HG02938 (cell line): ENCODE measurements at regions not wholly inside any gene's neighbourhood (a gene's known extent, or its start where the extent isn't known, plus 50 kb on each side); places are given as distances from the start of the nearest gene placed in this dataset.

Experiments
- ATAC-seq: cut with Tn5 transposase; IDR thresholded peaks from one replicate; pipeline ENCODE4 v1.9.1; 2021; ENCODE audit warnings: mild to moderate bottlenecking, moderate library complexity; ENCODE audit not compliant: unreplicated experiment

DNA sequence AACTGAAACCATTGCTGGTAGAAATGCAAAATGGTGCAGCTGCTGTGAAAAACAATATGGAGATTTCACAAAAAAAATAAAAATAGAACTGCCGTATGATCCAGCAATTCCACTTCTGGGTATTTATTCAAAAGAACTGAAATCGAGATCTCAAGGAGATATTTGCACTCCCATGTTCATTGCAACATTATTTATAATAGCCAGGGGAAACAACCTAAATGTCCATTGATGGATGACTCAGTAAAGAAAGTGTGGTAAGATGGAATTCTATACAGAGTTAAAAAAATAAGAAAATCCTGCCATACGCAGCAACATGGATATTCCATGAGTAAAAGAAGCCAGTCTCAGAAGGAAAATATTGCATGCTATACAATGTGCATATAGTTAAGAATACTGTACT, 290.6 kb upstream of the GHITM start:
- no peak for ATAC-seq

- ATAC-seq: no peak
Observed at GRCh38 chr10:83849150-83849549, 290.2 kb upstream of the GHITM start.

GRCh38 chr10:83852146-83852545, 287.2 kb upstream of the GHITM start:
- no peak for ATAC-seq

DNA sequence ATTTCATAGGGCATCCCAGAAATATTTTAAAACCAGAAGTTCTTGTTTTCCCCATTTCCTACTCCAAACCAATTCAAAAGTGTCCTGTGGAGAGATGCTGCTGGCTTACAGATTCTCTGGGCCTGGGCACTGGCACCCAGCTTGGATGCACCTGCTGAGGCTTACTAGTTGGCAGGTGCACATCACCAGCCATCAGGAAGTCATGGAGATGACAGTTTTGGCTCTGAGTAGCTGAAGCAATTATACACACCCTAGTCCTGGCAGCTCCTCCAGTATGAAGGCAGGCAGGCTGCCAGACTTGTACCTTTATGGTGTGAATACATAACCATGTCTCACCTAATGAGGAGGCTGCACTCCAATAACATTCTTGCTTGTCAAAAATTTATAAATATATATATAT, 276.6 kb upstream of the GHITM start:
- ATAC-seq: no peak

GRCh38 chr10:83863283-83863966, 275.9 kb upstream of the GHITM start:
- no peak for ATAC-seq

- ATAC-seq: no peak
Observed at GRCh38 chr10:83869898-83870297, 269.4 kb upstream of the GHITM start.

DNA sequence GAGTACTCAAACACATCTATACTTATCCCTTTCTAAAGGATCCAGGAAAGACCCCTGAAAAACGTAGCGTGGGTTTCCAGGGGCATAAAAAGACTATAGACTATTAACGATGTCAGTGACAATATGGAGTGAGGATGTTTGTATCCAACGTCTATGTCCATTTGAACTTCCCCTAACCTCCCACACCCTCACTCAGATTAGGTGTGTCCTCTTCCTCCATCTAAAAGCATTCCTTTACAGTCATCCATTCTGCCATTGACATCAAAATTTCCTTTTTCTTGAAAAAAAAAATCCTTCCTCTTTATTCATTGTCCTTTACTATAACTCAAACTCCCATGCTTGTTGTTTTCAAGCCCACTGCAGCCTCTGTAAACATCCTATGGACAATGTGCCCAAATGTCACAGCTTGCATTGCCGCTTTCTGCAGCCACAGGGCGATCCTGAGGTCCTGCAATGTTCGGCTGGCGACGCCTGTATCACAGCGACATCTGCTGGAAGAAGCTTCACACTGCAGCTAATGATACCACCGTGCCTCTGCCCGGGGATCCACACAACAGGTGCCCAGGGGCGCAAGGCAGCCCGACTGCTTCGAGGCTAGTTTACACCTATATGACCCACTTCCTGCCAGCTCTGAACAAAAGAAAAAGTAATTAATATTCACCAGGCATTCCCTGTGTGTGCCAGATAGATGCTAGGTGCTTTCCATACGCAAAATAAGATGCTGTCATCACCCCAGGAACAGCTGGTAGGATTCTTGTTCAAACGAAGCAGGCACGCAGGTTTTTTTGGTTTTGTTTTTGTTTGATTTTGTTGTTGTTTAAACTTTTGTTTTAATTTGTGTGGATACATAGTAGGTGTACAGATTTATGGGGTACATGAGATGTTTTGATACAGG, 267.9 kb upstream of the GHITM start:
- ATAC-seq: peak; percentile 95

DNA sequence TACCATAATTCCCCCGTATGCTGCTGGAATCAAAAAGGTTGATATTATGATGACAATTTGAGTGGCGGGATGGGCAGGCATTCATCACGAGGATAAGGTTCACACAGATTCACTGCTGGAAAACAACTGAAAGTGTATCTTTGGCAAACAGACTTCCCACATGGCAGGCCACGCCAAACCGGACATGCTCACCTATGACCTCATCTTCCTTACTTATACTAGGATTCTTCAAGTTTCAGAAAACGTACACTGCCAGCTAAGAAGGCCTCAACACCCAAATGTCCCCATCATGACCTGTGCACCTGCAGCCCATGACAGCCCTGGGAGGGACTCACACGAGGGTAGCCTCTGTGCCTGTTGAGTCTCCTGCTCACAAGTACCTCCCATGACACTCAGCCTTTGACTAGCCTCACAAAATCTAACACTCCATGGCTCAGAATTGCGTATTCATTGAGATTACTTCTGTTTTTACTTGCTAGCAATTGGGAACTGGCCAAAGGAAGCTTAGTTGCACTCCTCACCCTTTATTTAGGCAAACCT, 259.0 kb upstream of the GHITM start:
- no peak for ATAC-seq

GRCh38 chr10:83881661-83882060, 257.6 kb upstream of the GHITM start:
- ATAC-seq: no peak

DNA sequence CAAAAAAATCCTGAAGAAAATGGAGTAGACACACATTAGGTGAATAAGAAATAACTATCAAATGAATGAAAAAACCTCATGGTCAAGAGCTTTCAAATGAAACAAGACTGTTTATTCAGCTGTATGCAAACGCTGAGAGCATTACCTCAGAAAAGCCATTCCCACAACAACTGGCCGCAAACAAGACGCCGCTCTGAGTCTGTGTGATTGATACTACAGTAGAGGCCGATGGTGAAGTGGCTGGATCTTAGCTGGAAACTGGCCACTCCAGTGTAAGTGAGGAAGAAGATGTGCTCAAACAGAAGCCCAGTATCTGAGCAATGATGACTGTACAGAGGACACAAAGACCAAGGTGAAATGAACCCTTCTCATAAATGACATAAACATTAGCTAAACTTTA, 252.4 kb upstream of the GHITM start:
- no peak for ATAC-seq

GRCh38 chr10:83892737-83893136, 246.6 kb upstream of the GHITM start:
- ATAC-seq: no peak

- no peak for ATAC-seq
Observed at GRCh38 chr10:83896219-83896618, 243.1 kb upstream of the GHITM start.

DNA sequence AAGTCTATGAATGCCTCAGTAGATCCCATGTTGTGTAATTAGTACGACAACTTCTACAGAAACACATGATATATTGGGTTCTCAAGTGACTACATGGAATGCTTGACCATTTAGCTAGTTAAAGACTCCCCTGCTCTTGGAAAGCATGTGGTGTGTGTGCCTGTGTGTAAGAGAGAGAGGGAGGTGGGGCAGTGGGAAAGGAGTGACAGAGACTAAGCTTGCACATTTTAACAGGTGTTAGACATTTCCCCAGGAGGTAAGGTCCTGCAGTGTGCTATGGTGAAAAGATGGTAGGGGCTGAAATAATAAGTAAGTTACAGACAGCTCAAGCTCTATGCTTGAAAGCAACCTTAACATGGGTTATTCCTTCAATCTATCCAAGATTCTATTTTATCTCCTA, 241.7 kb upstream of the GHITM start:
- ATAC-seq: no peak

DNA sequence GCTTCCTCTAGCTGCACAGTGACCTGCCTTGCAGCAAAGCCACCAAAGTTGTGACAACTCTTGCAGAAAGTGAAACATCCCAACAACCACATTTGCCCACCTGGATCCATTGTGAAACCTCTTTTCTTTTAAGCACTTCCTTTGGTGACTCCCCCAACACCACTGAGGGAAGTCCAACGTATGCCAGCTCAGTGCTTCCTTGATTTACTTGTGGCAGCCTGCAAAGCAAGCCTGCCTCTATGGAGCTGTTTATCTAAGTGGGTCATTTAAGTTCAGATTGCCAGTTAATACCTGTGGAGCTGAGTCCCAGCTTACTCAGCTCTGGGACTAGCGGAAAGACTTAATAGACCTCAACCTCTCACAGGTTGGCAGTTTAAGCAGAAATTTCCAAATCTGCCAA, 230.8 kb upstream of the GHITM start:
- ATAC-seq: no peak

- ATAC-seq: no peak
Observed at GRCh38 chr10:83909001-83909400, 230.3 kb upstream of the GHITM start.

- no peak for ATAC-seq
Observed at GRCh38 chr10:83915801-83916200, 223.5 kb upstream of the GHITM start.

- ATAC-seq: peak; percentile 58
Observed at GRCh38 chr10:83917537-83918506, 221.5 kb upstream of the GHITM start.

GRCh38 chr10:83919187-83919586, 220.1 kb upstream of the GHITM start:
- ATAC-seq: no peak

DNA sequence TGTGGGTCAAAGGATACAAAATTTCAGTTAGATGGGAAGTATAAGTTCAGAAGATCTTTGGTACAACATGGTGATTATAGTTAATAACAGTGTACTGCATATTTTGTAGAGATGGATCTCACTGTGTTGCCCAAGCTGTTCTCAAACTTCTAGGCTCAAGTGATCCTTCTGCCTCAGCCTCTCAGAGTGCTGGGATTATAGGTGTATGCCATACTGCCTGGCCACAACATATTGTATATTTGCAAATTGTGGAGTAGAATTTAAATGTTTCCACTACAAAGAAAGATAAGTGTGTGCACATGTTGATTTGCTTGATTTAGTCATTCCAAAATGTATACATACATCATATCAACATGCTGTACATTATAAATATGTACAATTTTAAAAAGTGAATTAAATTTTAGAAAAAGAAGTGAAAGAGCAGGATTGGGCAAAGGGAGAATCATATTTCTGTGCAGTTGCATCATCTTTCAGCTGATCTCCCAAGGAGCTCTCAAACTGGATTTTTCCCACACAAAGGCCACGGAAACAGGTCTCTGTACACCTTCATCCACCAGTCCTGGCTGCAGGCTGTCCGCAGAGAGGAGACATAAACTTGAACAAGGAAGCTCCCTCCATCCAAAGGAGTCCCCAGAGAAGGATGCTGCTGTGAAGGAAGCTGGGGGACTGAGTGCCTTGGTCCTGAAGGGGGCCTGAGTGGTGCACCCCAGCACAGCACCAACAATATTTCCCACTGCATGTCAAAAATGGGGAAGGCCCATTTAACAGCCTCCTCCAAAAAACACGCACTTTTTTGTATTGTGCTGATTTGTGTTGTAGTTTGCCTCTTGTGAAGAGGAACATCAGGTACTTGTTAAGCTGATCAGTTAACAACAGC, 217.1 kb upstream of the GHITM start:
- no peak for ATAC-seq

DNA sequence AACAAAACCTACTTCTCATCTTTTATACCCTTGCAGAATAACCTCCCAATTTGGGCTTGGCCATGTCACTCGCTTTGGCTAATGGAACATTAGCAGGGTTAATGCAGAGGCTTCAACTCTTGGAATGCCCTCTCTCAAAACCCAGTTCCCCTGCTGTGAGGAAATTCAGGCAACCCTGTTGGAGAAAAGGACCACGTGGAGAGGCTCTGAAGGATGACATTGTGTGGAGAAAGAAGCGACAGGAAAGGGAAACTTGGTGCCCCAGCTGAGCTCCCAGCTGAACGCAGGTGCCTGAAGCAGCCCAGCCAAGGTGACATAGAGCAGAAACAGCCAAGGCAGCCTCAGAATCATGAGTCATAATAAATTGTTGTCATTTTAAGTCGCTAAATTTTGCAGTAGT, 214.2 kb upstream of the GHITM start:
- no peak for ATAC-seq
